Stimulated activated CD4-positive, alpha-beta T cell treated with anti-CD3 and anti-CD28 coated beads, TNF-alpha, amount 100 ng/mL, for 1 hour (primary cell): ENCODE measurements at regions not wholly inside any gene's neighbourhood (a gene's known extent, or its start where the extent isn't known, plus 50 kb on each side); places are given as distances from the start of the nearest gene placed in this dataset.
"Not testable (repeated sequence)": the region's sequence is repeated elsewhere in the genome, so short reads cannot be mapped to it uniquely, and the experiment has no call there.

ENCODE experiments used
- DNase-seq, 3 donors: peaks; one replicate each; pipeline ENCODE4 v3.0.0-alpha.2; 2020; ENCODE audit warnings: low read depth in 3 of 3, low spot score in 1 of 3

GRCh38 chr3:25944329-25944728 is 154.4 kb downstream of the OXSM start:
- no peak for DNase-seq

GRCh38 chr3:25945366-25945765 is 155.5 kb downstream of the OXSM start:
- DNase-seq, result no peak

GRCh38 chr3:25945836-25946235 is 155.9 kb downstream of the OXSM start:
- no peak for DNase-seq

GRCh38 chr3:25952133-25952532 is 162.2 kb downstream of the OXSM start:
- no peak for DNase-seq

GRCh38 chr3:25957026-25957425 is 167.1 kb downstream of the OXSM start:
- no peak for DNase-seq

- DNase-seq, result no peak
Observed at GRCh38 chr3:25960776-25961175, 170.9 kb downstream of the OXSM start.

- DNase-seq, result no peak
Observed at GRCh38 chr3:25962255-25962654, 172.4 kb downstream of the OXSM start.

- DNase-seq, result no peak
Observed at GRCh38 chr3:25964141-25964540, 174.3 kb downstream of the OXSM start.

GRCh38 chr3:25967385-25967784 is 177.5 kb downstream of the OXSM start:
- DNase-seq, result no peak

GRCh38 chr3:25971736-25972135 is 181.8 kb downstream of the OXSM start:
- no peak for DNase-seq

- DNase-seq, result no peak
Observed at GRCh38 chr3:25973122-25973521, 183.2 kb downstream of the OXSM start.

GRCh38 chr3:25982756-25983155 is 192.9 kb downstream of the OXSM start:
- no peak for DNase-seq

- DNase-seq, result no peak
Observed at GRCh38 chr3:25985621-25986020, 195.7 kb downstream of the OXSM start.

GRCh38 chr3:25992606-25993005 is 202.7 kb downstream of the OXSM start:
- no peak for DNase-seq

- no peak for DNase-seq
Observed at GRCh38 chr3:26004172-26004571, 214.3 kb downstream of the OXSM start.

- no peak for DNase-seq
Observed at GRCh38 chr3:26011276-26011675, 221.4 kb downstream of the OXSM start.

- DNase-seq, result no peak
Observed at GRCh38 chr3:26012241-26012745, 222.4 kb downstream of the OXSM start.

GRCh38 chr3:26015752-26016151 is 225.9 kb downstream of the OXSM start:
- DNase-seq, result no peak

- DNase-seq, result no peak
Observed at GRCh38 chr3:26018889-26019288, 229.0 kb downstream of the OXSM start.

GRCh38 chr3:26024206-26024605 is 234.3 kb downstream of the OXSM start:
- not testable (repeated sequence) for DNase-seq

GRCh38 chr3:26029321-26029720 is 239.4 kb downstream of the OXSM start:
- DNase-seq, result no peak

- DNase-seq, result not testable (repeated sequence)
Observed at GRCh38 chr3:26042126-26042525, 252.2 kb downstream of the OXSM start.

- no peak for DNase-seq
Observed at GRCh38 chr3:26049951-26050350, 260.1 kb downstream of the OXSM start.

- DNase-seq, result no peak
Observed at GRCh38 chr3:26050776-26051175, 260.9 kb downstream of the OXSM start.
